ENCODE measurements at regions not wholly inside any gene's neighbourhood (a gene's known extent, or its start where the extent isn't known, plus 50 kb on each side); places are given as distances from the start of the nearest gene placed in this dataset.

DNA sequence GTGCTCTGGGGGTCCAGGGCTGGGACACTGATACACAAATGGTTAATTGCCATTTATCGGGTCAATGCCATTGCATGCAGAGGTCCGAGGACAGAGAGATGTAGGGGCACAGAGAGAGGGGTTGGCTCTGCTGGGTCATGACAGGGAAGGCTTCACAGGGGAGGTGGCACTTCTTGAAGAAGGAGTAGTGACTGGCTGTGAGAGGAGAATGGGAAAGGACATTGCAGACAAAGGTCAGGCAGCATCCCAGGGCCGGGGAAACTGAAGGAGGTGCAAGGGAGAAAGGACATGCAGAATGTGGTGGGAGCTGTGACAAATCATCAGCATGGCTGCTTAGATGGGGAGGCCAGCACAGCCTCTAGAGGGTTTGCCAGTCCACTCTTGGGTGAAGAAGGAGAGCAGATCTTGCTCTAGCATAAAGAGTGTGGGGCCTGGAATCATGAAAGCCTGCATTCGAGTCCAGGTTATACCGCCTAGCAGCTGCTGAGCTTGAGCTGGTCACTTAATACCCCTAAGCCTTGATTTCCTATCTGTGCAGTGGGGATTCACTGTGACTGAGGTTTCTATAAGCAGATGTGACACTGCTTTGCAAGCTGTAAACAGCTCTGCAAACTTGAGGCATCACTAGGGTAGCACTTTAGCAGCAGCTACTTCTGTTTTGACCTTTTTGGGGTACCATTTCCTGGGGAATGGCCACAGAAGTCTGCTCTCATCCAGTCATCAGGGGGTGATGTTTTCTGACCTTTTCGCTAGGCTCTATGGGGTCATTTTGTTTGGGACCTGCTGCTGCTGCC is 59.2 kb upstream of the EPS8L3 start:
- intact Hi-C loops (cut with DNase I; ENCODE audit: low total_unique reads) (loop anchor here (5.0 kb wide), 1 partner anchor 89 kb away; the partner anchor contains the start of gene CSF1), in situ Hi-C loops (cut with MboI; ENCODE audit: low sequenced_read_pairs in 4 of 4) (no loop called here)
- Histone ChIP-seq H3K27ac (peak overlapping the region; percentile 55 to 83 (median 81)), H3K4me3 (no peak overlapping the region), H3K9me3 (no peaks in the 10 kb centered on the region), H3K4me1 (peaks cover 36 to 45% of the 10 kb centered on the region in 2 donors), H3K27me3 (no peaks in the 10 kb centered on the region), H3K36me3 (no peaks in the 10 kb centered on the region)
- DNase-seq (no peak), ATAC-seq (no peak)
- no peak for TF ChIP-seq POLR2A (IDR thresholded peaks at IDR 0.05)
- TF ChIP-seq, protein P1, sequence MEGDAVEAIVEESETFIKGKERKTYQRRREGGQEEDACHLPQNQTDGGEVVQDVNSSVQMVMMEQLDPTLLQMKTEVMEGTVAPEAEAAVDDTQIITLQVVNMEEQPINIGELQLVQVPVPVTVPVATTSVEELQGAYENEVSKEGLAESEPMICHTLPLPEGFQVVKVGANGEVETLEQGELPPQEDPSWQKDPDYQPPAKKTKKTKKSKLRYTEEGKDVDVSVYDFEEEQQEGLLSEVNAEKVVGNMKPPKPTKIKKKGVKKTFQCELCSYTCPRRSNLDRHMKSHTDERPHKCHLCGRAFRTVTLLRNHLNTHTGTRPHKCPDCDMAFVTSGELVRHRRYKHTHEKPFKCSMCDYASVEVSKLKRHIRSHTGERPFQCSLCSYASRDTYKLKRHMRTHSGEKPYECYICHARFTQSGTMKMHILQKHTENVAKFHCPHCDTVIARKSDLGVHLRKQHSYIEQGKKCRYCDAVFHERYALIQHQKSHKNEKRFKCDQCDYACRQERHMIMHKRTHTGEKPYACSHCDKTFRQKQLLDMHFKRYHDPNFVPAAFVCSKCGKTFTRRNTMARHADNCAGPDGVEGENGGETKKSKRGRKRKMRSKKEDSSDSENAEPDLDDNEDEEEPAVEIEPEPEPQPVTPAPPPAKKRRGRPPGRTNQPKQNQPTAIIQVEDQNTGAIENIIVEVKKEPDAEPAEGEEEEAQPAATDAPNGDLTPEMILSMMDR (IDR thresholded peaks at IDR 0.05 in 4 of 5, conservative IDR thresholded peaks at IDR 0.05 in 1 of 5), result no peak

DNA sequence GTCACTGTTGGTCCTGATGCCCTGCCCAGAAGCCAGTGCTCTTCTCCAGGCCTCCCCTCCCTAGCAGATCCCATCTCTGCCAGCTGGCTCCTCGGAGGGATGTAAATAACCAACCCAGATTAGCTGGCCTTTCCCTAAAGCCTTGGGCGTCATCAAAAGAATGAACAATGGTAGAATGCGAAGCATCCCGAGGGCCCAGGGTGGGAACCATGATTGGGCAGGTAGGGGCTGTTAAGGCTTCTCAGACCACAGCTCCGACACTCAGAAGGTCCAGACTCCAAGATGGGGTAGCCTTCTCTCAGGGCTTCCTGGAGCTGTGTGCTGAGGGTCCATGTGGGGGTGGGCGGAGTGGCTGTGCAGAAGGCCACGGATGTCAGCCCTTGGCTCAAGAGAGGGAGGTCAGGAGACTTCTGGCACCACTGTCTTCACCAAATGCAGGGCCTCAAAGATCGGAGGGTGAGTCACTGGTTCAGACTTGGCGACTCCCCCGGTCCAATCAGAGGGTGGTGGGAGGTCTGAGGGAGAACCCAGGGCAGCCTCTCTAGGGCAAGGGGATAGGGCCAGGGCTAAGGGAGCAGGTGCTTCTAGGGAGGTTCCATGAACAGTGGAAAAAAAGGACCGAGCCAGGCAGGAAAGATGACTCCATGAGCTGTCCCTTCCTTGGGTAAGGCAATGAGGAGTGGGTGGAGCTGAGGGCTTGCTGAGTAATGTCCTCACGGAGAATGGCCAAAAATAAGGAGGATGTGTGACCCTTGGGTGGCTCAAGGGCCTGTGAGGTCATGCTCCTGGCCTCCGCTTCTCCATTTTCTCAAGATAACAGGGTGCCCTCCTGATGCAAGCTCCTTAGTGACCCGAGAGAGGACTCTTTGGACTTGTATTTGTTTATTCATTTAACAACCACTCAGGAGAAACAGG is 58.4 kb upstream of the EPS8L3 start:
- intact Hi-C loops (cut with DNase I; ENCODE audit: low total_unique reads), result loop anchor here (1.0 to 5.0 kb wide), 2 partner anchors 90 to 162 kb away; partner anchors contain the start of genes AHCYL1 and CSF1
- in situ Hi-C loops (cut with MboI; ENCODE audit: low sequenced_read_pairs in 4 of 4), result no loop called here
- Histone ChIP-seq H3K4me3 (no peak overlapping the region), H3K36me3 (no peaks in the 10 kb centered on the region), H3K27me3 (no peaks in the 10 kb centered on the region), H3K4me1 (peaks cover 36 to 47% of the 10 kb centered on the region in 2 donors), H3K27ac (peak overlapping the region; percentile 55 to 83 (median 81)), H3K9me3 (no peaks in the 10 kb centered on the region)
- no peak for TF ChIP-seq POLR2A (IDR thresholded peaks at IDR 0.05)
- TF ChIP-seq, protein P1 (IDR thresholded peaks at IDR 0.05 in 4 of 5, conservative IDR thresholded peaks at IDR 0.05 in 1 of 5), result no peak
- DNase-seq (peak; percentile 67 to 87), ATAC-seq (peak; percentile 75 to 76)

DNA sequence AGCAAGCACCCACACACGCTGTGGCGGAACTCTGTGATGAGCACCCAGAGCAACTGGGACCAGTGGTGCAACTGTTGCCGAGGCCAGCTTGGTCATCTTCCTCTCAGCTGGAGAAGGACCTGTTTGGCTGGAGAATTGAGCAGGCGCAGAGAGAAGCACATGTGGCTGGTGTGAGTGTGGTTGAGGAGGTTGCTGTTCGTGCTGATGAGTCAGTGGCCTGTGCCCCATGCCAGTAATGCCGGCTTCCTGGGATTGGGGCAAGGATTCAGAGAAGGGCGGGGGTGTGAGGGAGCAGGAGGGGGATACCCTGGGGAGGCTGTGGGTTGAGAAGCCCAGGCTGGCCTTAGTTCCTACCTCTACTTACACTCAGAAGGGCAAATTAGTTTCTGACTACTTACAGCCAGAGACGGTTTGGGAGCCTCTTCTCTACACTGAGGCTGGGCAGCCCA is 57.5 kb upstream of the EPS8L3 start:
- Histone ChIP-seq H3K9me3 (no peaks in the 10 kb centered on the region), H3K36me3 (no peaks in the 10 kb centered on the region), H3K4me1 (peaks cover 36 to 41% of the 10 kb centered on the region in 2 donors), H3K27ac (peak overlapping the region; percentile 55 to 83 (median 81)), H3K4me3 (no peak overlapping the region), H3K27me3 (no peaks in the 10 kb centered on the region)
- TF ChIP-seq POLR2A (IDR thresholded peaks at IDR 0.05), result peak in 1 of 2 donors; percentile 16
- TF ChIP-seq, protein P1 (IDR thresholded peaks at IDR 0.05 in 4 of 5, conservative IDR thresholded peaks at IDR 0.05 in 1 of 5), result no peak
- intact Hi-C loops (cut with DNase I; ENCODE audit: low total_unique reads), result loop anchor here (1.0 to 5.0 kb wide), 2 partner anchors 91 to 163 kb away; partner anchors contain the start of genes AHCYL1 and CSF1
- in situ Hi-C loops (cut with MboI; ENCODE audit: low sequenced_read_pairs in 4 of 4), result no loop called here
- DNase-seq, result peak; percentile 79 to 89
- ATAC-seq, result peak; percentile 71 to 80

DNA sequence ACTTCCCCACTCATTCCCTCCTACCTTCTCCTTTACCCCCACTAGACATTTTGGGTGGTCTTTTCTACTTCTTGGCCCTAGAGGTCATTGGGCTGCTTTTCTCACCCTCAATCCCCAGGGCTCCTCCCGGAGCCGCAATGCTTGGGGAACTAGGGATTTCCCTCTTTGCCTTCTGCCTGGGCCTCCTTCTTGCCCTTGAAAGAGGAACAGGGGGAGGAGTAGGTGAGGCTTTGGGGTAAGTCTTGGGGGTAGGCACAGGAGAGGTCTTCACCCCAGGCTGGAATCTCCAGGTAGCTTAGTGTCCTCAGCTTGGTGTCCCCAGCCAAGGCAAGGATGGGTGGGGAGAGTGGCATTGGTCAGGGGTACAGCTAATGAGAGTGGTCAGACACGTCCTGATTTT is 56.2 kb upstream of the EPS8L3 start:
- intact Hi-C loops (cut with DNase I; ENCODE audit: low total_unique reads), result loop anchor here (5.0 kb wide), 1 partner anchor 92 kb away; the partner anchor contains the start of gene CSF1
- Histone ChIP-seq H3K4me1 (peaks cover 36 to 39% of the 10 kb centered on the region in 2 donors), H3K27ac (no peak overlapping the region), H3K36me3 (no peaks in the 10 kb centered on the region), H3K9me3 (no peaks in the 10 kb centered on the region), H3K27me3 (no peaks in the 10 kb centered on the region), H3K4me3 (no peak overlapping the region)
- TF ChIP-seq, protein P1 (IDR thresholded peaks at IDR 0.05 in 4 of 5, conservative IDR thresholded peaks at IDR 0.05 in 1 of 5), result no peak
- TF ChIP-seq POLR2A (IDR thresholded peaks at IDR 0.05), result no peak
- ATAC-seq, result no peak
- no peak for DNase-seq
- in situ Hi-C loops (cut with MboI; ENCODE audit: low sequenced_read_pairs in 4 of 4), result no loop called here
